ENCODE measurements at regions not wholly inside any gene's neighbourhood (a gene's known extent, or its start where the extent isn't known, plus 50 kb on each side); places are given as distances from the start of the nearest gene placed in this dataset.

GRCh38 chr1:187442603-187443002, 613.9 kb downstream of the PLA2G4A start:
- TF ChIP-seq CTCF (IDR thresholded peaks at IDR 0.05; ENCODE audit: low read length): no peak
- TF ChIP-seq EZH2phosphoT487 (IDR thresholded peaks at IDR 0.05; ENCODE audit: low read length): no peak
- TF ChIP-seq EZH2 (optimal IDR thresholded peaks at IDR 0.05; ENCODE audit: low read depth, low read length): no peak

All from MM.1S (cell line).